ENCODE measurements at regions not wholly inside any gene's neighbourhood (a gene's known extent, or its start where the extent isn't known, plus 50 kb on each side); places are given as distances from the start of the nearest gene placed in this dataset.

DNA sequence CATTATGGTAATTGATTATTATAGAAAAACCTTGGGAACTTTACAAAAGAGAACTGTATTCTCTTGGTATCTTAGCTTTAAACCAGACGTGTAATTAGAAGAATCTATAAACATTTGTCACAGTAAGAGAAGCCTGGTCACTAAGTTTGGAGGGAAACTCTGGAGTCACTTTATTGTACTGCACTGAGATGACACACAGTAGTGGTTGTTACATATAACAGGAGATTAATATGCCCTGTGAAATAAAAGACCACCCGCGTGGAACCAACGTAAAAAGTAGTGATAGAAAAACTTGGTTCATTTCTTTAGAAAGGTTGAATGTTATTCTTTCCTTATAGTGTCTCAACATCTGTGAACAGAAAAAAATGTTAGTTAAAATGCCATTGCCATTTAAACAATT is 416.1 kb downstream of the MDFIC start:
- no peak overlapping the region for H3K27ac ChIP-seq (ENCODE audit: low read length)
- no peaks in the 10 kb centered on the region for H4K20me1 ChIP-seq (ENCODE audit: insufficient read depth)
- H3K9me2 ChIP-seq (ENCODE audit: insufficient read depth, low read length), result no peaks in the 10 kb centered on the region
- no peak for TF ChIP-seq SMC3 (conservative IDR thresholded peaks at IDR 0.05; ENCODE audit: poor library complexity)
- TF ChIP-seq, protein P1, sequence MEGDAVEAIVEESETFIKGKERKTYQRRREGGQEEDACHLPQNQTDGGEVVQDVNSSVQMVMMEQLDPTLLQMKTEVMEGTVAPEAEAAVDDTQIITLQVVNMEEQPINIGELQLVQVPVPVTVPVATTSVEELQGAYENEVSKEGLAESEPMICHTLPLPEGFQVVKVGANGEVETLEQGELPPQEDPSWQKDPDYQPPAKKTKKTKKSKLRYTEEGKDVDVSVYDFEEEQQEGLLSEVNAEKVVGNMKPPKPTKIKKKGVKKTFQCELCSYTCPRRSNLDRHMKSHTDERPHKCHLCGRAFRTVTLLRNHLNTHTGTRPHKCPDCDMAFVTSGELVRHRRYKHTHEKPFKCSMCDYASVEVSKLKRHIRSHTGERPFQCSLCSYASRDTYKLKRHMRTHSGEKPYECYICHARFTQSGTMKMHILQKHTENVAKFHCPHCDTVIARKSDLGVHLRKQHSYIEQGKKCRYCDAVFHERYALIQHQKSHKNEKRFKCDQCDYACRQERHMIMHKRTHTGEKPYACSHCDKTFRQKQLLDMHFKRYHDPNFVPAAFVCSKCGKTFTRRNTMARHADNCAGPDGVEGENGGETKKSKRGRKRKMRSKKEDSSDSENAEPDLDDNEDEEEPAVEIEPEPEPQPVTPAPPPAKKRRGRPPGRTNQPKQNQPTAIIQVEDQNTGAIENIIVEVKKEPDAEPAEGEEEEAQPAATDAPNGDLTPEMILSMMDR (IDR thresholded peaks at IDR 0.05; ENCODE audit: poor library complexity, severe bottlenecking), result no peak
- TF ChIP-seq, protein P2, sequence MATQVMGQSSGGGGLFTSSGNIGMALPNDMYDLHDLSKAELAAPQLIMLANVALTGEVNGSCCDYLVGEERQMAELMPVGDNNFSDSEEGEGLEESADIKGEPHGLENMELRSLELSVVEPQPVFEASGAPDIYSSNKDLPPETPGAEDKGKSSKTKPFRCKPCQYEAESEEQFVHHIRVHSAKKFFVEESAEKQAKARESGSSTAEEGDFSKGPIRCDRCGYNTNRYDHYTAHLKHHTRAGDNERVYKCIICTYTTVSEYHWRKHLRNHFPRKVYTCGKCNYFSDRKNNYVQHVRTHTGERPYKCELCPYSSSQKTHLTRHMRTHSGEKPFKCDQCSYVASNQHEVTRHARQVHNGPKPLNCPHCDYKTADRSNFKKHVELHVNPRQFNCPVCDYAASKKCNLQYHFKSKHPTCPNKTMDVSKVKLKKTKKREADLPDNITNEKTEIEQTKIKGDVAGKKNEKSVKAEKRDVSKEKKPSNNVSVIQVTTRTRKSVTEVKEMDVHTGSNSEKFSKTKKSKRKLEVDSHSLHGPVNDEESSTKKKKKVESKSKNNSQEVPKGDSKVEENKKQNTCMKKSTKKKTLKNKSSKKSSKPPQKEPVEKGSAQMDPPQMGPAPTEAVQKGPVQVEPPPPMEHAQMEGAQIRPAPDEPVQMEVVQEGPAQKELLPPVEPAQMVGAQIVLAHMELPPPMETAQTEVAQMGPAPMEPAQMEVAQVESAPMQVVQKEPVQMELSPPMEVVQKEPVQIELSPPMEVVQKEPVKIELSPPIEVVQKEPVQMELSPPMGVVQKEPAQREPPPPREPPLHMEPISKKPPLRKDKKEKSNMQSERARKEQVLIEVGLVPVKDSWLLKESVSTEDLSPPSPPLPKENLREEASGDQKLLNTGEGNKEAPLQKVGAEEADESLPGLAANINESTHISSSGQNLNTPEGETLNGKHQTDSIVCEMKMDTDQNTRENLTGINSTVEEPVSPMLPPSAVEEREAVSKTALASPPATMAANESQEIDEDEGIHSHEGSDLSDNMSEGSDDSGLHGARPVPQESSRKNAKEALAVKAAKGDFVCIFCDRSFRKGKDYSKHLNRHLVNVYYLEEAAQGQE (IDR thresholded peaks at IDR 0.05; ENCODE audit: borderline replicate concordance), result no peak
- TF ChIP-seq EZH2 (IDR thresholded peaks at IDR 0.05; ENCODE audit: borderline replicate concordance, insufficient read depth, low read length, poor library complexity, severe bottlenecking), result no peak
- TF ChIP-seq POLR2AphosphoS5 (IDR thresholded peaks at IDR 0.05), result no peak
- no peak for TF ChIP-seq TAF1 (IDR thresholded peaks at IDR 0.05; ENCODE audit: low read depth)
- TF ChIP-seq MXI1 (conservative IDR thresholded peaks at IDR 0.05; ENCODE audit: poor library complexity, severe bottlenecking), result no peak
- H3K4me3 ChIP-seq (ENCODE audit: low read length), result no peak overlapping the region
- no peak overlapping the region for H3K4me2 ChIP-seq (ENCODE audit: low read length)
- no peaks in the 10 kb centered on the region for H3K36me3 ChIP-seq (ENCODE audit: insufficient read depth, low read length)
- H3F3A ChIP-seq (ENCODE audit: insufficient read depth, low read length, poor library complexity, severe bottlenecking), result no peaks in the 10 kb centered on the region
- no peak overlapping the region for H2AFZ ChIP-seq (ENCODE audit: low read depth, low read length)
- no peaks in the 10 kb centered on the region for H3K79me2 ChIP-seq (replicated peaks; ENCODE audit: insufficient read depth, low read length)
- no peaks in the 10 kb centered on the region for H3K9me3 ChIP-seq (ENCODE audit: low read length)
- no peak overlapping the region for H3K9ac ChIP-seq (ENCODE audit: low read length)
- H3K27me3 ChIP-seq (ENCODE audit: insufficient read depth, low read depth, low read length), result no peaks in the 10 kb centered on the region

DNA sequence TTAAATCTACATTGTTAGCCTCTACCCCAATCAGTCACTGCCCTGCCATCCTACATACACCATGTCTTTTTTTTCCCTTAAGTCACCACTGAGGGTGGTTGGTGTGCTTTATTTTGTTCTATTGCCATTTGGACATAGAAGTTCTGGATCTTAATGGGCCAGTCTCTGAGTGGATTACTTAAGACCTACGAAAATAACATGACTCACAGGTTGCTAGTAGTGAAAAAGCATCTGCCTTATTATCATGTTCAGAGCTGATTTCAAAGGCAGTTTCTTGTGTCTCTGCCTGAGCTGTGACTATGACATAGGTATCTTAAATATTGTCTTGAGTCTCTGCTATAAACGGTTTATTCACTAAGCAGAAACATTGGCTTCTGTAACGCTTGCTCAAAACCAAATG is 410.8 kb downstream of the MDFIC start:
- Histone ChIP-seq H3K9me3 (ENCODE audit: low read length) (no peaks in the 10 kb centered on the region), H3F3A (ENCODE audit: insufficient read depth, low read length, poor library complexity, severe bottlenecking) (no peaks in the 10 kb centered on the region), H3K9ac (ENCODE audit: low read length) (no peak overlapping the region), H2AFZ (ENCODE audit: low read depth, low read length) (no peak overlapping the region), H3K27me3 (ENCODE audit: insufficient read depth, low read depth, low read length) (no peaks in the 10 kb centered on the region), H3K4me2 (ENCODE audit: low read length) (no peak overlapping the region), H3K9me2 (ENCODE audit: insufficient read depth, low read length) (no peaks in the 10 kb centered on the region), H3K79me2 (replicated peaks; ENCODE audit: insufficient read depth, low read length) (no peaks in the 10 kb centered on the region), H4K20me1 (ENCODE audit: insufficient read depth) (no peaks in the 10 kb centered on the region), H3K27ac (ENCODE audit: low read length) (no peak overlapping the region), H3K4me3 (ENCODE audit: low read length) (no peak overlapping the region), H3K36me3 (ENCODE audit: insufficient read depth, low read length) (no peaks in the 10 kb centered on the region)
- TF ChIP-seq, protein P2 (IDR thresholded peaks at IDR 0.05; ENCODE audit: borderline replicate concordance), result no peak
- TF ChIP-seq RAD21 (conservative IDR thresholded peaks at IDR 0.05), result no peak
- no peak for TF ChIP-seq MXI1 (conservative IDR thresholded peaks at IDR 0.05; ENCODE audit: poor library complexity, severe bottlenecking)

Measured in neural cell (in vitro differentiated cells).